Activated CD8-positive, alpha-beta memory T cell treated with anti-CD3 and anti-CD28 coated beads, Interleukin-2, amount 50 U/mL, for 24 hours (primary cell): ENCODE measurements at regions not wholly inside any gene's neighbourhood (a gene's known extent, or its start where the extent isn't known, plus 50 kb on each side); places are given as distances from the start of the nearest gene placed in this dataset.

Source experiments
- DNase-seq: peaks from one replicate; pipeline ENCODE4 v3.0.0-alpha.2; 2020; ENCODE audit errors: extremely low read depth

DNA sequence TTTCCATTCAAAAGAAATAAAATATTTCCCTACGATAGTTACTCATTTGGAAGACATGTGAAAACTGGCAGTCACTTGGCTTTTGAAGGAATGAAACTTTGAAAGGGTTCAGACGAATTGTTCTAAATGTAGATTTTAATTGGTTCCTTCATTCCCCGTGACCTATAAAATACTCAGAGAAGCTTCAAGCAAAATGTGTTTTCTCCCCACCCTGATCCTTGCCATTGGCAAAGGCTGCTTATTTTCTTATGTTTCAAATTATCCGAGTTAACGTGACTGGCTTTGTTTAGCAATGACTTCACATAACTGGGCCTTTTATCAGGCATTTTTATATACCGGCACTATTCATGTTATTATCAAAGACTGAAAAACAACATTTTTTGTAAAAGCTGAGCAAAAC lies 204.1 kb upstream of the NEIL3 start:
- no peak for DNase-seq

DNA sequence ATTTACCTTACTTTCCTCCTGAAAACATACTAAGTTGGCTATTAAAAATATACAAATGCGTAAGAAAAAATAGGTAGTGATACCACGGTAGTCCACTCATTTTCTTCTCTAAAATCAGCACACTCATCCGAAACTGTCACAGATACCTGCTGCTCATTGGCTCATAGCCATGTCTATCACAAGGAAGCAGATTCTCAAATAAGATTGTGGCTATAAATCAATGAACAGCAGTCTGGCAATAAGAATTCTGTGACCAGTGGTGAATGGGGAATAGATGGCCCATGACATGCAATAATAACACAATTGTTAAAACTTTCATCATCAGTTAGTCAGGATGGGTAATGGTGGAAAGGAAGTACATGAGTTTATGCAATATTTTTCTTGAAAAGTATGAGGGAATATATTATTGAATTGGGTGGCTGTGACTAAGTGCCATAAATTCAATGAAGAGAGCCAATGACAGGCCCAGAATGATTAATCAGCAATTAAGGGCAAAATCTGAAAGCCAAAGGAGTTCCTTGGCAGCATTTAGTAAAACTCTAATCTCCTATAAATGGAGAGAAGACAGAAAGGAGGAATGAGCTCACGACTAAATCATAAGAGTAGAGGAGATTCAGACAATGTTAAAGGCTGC lies 202.3 kb upstream of the NEIL3 start:
- no peak for DNase-seq

DNA sequence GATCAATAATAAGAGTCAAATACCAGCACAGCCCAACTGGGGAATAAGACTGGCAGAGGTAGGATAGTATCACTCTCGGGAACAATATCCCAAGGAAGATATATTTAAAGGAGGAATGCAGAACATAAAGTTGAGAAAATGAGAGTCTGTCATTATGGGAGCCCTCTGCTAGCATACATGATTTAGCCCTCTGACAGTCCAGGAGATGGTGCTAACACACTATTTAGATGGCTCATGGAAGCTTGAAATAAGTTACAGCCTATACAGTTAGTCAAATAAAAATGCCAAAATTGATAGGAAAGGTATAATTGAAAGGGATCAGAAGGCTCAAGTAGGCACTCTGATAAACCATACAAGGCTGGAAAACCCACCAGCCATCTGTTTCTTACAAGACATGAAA lies 201.0 kb upstream of the NEIL3 start:
- DNase-seq: no peak

DNA sequence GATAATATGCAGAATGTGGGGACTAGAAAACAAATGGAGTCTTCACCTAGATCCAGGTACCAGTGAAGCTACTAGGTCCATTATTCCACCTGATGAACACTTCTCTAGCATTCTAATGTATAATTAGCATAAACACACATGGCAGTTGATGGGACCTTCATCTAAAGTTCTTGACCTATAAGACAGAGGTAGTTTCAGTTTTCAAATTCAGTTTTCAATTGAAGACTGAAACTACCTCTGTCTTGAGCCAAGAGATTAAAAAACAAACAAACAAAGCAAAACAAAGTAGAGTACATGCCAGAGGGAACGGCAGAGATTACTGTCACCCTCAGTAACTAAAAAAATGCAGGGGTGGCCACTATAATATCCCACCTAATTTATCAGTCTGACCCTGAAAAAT lies 199.9 kb upstream of the NEIL3 start:
- DNase-seq: no peak

DNA sequence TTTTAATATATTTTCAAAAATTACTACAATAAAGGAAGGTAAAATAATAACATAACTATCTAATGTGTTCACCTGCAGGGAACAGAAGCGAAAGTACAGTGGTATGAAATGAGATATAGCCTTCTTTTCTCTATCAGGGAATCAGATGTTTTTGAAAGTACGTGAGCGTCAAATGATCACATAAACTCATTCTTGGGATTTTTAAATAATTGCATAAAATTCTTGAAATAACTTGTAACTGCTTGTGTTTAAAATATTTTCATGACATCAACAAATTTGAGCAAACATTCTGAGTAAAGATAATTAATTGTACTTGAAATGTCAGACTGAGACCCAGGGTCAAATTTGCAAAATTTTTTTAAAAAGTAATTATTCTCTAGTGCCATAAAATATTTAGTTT lies 193.5 kb upstream of the NEIL3 start:
- no peak for DNase-seq

DNA sequence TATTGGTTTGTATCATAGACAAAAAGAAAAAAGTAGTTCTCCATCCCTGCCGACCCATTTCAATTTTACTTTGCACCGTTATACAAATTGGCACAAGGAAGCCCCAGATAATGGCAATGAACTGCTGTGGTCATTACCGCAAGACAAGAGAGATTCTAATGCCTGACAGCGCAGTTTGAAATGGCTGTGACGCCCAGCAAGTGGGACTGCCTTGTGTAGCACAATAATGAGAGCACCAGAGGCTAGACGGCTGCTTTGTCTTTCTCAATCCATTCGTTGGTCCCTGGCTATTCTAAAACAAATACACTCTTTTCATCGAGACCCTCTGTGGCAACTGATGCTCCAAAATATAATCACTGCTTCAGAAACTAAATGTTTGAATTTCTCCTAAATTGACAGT lies 192.4 kb upstream of the NEIL3 start:
- no peak for DNase-seq

DNA sequence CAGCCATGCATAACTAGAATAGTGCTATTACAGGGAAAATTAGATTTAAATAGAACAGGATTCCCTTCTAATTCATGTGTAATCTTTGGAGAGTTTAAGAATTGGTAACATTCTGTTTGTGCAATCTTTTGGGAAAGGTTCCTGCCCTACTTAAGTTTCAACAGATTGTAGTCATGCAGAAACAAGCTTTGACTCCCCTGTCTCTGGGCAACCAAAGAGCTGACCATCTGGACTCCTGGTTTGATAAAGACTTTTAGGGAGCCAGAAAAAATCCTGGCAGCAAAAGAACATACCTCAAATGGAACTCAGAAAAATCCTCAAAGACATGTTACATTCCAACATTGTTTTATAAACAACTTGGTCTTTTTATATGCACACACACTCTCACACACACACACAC lies 191.1 kb upstream of the NEIL3 start:
- DNase-seq: no peak

DNA sequence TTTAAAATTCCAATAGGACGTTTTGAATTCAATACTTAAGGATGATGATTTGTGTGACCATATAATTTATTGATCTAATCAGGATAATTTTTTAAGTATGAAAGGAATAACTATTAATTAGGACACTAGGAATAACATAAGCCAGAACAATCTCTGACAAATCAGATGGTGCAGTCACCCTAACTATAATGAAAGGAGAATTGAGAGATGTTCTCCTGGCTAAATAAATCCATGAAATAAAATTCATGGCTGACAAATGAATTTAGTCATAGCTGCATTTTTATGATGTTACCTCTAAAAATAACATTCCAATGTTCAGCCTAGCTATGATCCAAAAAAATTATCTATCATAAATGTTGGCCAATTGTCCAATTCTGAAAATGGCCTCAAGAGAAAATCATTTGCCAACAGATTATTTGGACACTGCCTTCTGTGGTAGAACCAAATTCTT lies 190.6 kb upstream of the NEIL3 start:
- no peak for DNase-seq

DNA sequence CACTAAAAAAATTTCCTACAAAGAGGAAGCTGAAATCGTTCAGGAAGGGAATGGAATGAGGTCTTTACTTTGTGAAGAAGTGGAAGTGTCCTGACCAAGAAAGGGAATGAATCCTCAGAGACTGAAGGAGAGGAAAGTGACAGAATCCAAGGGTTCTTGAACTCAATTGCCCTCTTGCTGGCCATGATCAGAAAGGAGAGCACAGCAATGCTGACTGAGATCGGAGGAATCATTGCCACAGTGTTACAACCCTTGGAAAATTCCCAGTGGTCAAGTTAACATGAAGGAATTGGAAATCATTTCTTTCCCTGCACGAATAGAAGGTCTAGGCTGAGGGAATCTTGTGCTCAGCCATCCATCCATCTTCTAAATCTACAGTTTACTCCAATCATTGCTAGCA lies 190.0 kb upstream of the NEIL3 start:
- no peak for DNase-seq

DNA sequence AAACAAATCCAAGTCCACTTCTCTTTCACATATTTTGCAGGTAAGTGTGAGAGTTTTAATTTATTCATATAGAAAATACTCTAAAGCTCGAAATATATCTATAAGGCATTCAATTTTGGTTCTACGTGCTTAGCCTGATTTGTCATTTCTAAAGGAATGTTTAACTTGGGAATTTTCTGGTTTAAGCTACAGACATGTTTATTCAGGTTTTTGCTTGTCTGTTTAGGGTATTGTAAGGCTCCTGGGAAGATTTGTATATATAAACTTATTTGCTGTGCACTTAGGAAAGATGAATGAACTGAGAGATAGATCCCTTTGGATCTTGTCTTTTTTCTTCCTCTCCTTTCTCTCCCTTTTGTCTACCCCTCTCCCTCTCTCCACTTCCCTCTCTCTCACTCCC lies 185.9 kb upstream of the NEIL3 start:
- DNase-seq: no peak

DNA sequence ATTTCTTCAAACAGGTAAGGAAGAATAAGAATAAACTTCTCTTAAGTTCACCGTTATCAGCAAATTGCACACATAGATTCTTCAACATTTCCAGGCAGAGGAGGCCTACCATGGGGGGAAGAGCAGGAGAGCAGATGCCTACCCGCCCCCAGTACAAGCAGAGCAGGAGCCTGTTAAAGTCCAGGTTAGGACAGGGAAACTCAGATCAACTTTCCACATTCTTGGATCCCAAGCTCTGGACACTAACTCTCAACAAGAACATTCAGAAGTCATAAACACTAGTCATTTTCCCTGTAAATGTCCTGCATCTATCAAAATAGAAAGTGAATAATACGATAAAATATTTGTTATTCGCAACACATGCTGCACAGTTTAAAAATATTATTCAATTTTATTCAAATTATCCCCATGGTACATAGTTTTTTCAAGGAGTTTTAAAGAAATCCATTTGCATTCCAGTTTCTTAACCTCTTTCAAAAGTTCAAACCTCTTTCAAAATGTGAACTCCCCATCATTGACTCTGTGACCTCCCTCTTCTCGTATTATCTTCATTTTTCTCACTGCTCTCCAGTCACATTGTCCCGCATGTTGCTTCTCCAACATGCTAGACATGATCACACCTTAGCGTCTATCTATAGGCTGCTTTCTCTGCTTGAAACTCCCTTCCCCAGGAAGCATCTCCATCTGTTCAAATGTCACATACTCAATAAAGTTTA lies 185.2 kb upstream of the NEIL3 start:
- DNase-seq: no peak

DNA sequence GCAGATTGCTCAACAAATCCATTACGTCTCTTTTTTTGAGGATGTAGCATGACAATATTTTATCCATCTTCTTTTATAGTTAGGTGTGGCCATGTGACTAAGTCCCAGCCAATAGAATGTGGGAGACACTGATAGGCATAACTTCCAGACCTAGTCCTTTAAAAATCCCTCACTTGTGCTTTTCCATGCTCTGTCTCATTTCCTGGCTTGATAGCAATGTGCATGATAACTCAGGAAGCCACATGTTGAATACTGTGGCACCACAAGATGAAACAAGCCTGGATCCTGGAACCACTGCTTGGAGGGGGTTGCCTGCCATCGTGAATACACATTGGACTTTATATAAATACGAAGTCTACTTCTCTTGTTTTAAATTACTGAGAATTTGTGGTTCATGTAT lies 184.0 kb upstream of the NEIL3 start:
- DNase-seq: no peak

DNA sequence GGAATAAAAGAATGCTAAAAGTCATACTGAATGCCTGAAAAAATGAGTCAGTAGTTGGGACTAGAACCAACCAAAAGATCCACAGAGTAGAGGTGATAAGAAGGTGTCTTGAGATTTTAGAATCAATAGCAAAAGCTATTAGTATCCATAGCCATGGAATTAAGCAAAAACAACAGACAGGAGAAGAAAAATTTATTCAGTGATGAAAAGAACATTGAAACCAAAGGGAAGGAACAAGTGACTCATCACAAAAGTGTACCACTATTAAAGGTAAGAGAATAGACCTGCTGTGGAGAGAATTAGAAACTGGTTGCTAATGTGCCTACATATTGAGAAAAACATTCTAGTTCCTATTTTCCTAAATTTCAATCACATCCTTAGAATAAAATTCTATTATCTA lies 182.0 kb upstream of the NEIL3 start:
- DNase-seq: no peak

DNA sequence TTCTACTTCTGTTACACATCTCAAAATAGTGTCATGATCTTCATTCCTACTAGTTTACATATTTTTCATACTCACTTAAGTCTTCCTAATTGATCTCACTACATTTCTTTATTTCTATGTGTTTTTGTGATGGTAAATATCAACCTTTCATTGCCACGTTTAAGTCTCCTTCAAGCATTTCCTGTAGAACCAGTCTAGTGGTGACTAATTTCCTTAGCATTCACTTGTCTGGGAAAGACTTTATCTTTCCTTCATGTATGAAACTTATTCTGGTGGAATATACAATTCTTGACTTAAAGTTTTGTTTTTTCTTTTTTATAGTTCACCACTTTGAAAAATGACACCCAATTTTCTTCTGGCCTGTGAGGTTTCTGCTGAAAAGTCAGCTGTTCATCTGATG lies 181.4 kb upstream of the NEIL3 start:
- DNase-seq: no peak

DNA sequence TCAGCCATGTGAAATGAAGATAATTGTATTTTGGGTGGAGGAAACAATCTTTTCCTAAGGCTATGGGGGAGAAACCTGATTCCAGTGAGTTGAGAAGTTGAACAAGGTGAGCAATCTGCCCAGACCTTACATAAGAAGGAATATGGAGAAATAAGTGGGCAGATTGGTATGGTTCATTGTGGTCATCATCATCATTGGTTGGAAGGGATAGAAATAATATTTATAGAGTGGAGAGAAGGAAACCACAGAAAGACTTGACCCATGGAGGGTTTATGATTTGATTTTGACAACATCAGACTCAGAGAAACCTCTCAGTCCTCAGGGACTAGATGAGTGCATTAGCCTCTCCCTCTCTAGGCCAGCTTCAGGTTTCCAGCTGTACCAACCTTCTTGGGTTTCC lies 177.9 kb upstream of the NEIL3 start:
- DNase-seq: no peak

DNA sequence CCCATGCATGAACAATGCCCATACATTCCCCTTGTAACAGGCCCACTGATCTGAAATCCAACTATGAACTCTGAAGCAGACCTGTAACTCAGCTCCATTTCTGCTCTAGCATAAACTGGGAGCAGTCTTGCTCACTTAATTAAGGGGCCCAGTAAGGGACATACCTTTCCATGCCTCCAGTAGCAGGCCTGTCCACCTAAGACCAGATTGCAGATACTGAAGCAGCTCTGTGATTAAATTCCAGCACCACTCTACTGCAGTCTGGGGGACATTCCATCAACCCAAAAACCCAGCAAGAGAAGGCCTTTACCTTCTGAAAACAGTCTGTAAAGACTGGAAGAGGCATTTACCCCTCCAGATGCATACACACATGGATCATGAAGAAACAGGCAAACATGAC lies 162.0 kb upstream of the NEIL3 start:
- no peak for DNase-seq

DNA sequence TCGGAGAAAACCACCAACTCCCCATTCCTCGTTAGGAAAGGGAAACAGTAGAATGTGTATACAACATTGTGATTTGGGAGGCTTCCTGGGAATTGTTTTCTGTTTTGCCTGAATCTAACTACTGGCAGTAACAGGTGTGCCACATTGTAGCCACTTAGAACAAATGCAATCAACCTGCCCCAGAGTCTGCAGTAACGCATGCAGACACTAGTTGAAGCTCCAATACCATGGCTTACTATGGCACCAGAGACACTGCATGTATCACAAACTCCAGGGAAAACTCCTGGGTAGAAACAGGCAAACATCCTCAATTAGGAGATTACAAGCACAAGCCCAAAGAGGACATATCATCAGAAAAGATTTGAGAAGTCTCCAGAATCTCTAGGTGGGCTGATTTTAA lies 154.2 kb upstream of the NEIL3 start:
- no peak for DNase-seq

DNA sequence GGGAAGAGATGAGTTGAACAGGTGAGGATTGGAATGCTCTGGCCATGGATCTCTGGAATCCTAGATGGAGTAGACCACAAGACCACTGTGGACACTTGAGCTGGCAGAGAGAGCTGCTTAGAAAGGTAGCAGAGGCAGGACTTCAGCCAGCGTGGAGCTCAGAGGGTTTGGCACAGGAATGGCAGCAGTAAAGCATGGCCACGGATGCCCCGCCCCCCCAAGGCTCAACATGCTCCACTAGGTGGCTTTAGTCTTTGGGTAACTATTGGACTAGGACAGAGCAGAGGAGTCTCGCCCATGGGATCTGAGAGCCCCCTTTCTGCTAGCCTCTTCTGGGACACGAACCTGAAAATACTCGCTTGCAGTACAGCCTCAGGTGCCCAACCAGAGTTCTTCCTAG lies 150.1 kb upstream of the NEIL3 start:
- no peak for DNase-seq

DNA sequence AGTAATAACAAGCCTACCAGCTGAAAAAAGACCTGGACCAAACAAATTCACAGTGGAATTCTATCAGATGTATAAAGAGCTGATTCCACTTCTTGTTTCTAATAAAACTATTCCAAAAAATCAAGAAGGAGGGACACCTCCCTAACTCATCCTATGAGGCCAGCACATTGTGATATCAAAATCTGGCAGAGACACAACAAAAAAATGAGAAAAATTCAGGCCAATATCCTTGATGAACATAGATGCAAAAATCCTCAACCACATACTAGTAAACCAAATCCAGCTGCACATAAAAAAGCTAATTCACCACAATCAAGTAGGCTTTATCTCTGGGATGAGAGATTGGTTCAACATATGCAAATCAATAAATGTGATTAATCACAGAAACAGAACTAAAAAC lies 147.9 kb upstream of the NEIL3 start:
- no peak for DNase-seq

DNA sequence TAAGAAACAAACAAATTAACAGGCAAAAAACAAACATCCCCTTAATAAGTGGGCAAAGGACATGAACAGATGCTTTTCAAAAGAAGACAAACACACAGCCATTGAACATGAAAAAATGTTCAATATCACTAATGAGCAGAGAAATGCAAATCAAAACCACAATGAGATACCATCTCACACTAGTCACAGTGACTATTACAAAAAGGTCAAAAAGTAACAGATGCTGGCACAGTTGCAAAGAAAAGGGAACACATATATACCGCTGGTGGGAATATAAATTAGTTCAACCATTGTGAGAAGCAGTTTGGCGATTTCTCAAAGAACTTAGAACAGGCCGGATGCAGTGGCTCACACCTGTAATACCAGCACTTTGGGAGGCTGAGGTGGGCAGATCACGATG lies 146.1 kb upstream of the NEIL3 start:
- no peak for DNase-seq

DNA sequence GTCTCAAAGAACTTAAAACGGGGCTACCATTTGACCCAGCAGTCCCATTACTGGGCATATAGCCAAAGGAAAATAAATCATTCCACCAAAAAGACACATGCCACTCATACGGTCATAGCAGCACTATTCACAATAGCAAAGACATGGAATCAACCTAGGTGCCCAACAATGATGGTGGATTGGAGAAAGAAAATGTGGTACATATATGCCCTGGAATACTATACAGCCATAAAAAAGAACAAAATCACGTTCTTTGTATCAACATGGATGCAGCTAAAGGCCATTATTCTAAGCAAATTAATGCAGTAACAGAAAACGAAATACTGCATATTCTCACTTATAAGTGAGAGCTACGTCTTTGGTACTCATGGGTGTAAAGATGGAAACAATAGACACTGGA lies 138.1 kb upstream of the NEIL3 start:
- no peak for DNase-seq

DNA sequence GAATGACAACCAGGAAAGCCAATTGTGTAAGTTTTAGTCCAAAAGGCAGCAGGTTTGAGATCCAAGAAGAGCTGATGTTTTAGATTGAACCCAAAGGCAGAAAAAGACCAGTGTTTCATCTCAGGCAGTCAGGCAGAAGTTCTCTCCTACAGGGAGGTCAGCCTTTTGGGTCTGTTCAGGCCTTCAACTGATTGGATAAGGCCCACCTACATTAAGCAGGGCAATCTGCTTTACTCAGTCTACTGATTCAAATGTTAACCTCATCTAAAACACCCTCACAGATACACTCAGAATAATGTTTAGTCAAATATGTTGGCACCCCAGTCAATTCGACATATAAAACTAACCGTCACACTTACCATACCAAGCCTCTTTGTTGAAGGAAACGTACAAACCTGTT lies 134.2 kb upstream of the NEIL3 start:
- DNase-seq: no peak

DNA sequence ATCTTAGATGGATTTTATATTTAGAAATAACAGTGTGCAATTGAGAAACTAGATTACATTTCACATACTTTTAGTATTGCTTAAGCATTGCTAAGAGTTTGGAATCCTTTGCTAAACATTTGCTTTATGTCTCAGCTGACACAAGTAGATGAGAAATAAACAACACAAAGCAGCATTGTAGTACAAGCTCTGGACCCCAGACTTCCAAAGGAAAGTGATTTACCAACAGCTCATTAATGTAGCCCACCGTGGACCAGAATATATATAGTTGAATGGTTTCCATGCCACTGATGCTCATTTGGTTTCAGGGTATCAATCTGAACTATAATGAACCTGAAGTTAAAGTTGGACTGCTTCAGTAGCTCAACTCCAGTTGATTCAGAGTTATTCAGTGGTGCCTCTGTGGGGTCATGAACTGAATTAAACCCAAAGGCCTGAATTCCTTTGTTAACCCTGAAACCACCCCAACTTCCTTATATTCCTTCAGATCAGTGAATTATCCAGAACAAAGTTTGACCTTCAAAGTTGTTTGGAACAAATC lies 132.1 kb upstream of the NEIL3 start:
- DNase-seq: no peak

DNA sequence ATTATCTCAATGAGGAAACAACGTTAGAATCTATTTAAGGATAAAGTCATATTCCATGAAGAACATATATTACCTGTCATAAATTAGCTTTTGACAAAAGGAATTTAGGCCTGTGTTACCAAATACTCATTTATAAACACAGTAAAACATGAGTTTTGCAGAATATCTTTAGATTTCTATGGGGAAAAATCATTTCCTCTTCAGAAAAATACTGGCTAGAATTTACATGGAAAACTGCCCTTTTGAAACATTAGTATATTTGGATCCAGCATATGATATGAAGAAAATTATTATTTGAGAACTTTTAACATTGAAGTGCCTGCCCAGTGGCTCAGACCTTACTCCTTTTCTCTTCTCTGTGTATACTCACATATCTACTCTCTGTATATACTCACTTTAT lies 131.4 kb upstream of the NEIL3 start:
- no peak for DNase-seq
